ENCODE measurements at regions not wholly inside any gene's neighbourhood (a gene's known extent, or its start where the extent isn't known, plus 50 kb on each side); places are given as distances from the start of the nearest gene placed in this dataset.

GRCh38 chr12:19992311-19992710 is 376.0 kb upstream of the PDE3A start:
- DNase-seq (ENCODE audit: low read depth) (no peak), FAIRE-seq (no peak)
- TF ChIP-seq CTCF (IDR thresholded peaks at IDR 0.05; ENCODE audit: insufficient read depth, low read length, severe bottlenecking) = no peak
- H3K4me3 ChIP-seq (ENCODE audit: low read depth, low read length) = no peak overlapping the region
- H3K27me3 ChIP-seq (ENCODE audit: control insufficient read depth, insufficient read depth, low read length) = no peaks in the 10 kb centered on the region
- H3K36me3 ChIP-seq (ENCODE audit: control insufficient read depth, insufficient read depth, low read length) = no peaks in the 10 kb centered on the region

- FAIRE-seq = no peak
- TF ChIP-seq CTCF (IDR thresholded peaks at IDR 0.05; ENCODE audit: insufficient read depth, low read length, severe bottlenecking) = no peak
Observed at GRCh38 chr12:19994968-19995367, 373.4 kb upstream of the PDE3A start.

GRCh38 chr12:19997656-19998400 is 370.5 kb upstream of the PDE3A start:
- Histone ChIP-seq H3K36me3 (ENCODE audit: control insufficient read depth, insufficient read depth, low read length) (no peaks in the 10 kb centered on the region), H3K4me3 (ENCODE audit: low read depth, low read length) (no peak overlapping the region), H3K27me3 (ENCODE audit: control insufficient read depth, insufficient read depth, low read length) (no peaks in the 10 kb centered on the region)
- FAIRE-seq (no peak), DNase-seq (ENCODE audit: low read depth) (no peak)
- no peak for TF ChIP-seq CTCF (IDR thresholded peaks at IDR 0.05; ENCODE audit: insufficient read depth, low read length, severe bottlenecking)

More at GRCh38 chr12:19994968-19995367, 373.4 kb upstream of the PDE3A start:
- no peak for DNase-seq (ENCODE audit: low read depth)
- no peaks in the 10 kb centered on the region for H3K27me3 ChIP-seq (ENCODE audit: control insufficient read depth, insufficient read depth, low read length)
- H3K36me3 ChIP-seq (ENCODE audit: control insufficient read depth, insufficient read depth, low read length) = no peaks in the 10 kb centered on the region
- no peak overlapping the region for H3K4me3 ChIP-seq (ENCODE audit: low read depth, low read length)

- FAIRE-seq = no peak
Observed at GRCh38 chr12:19998411-19998810, 369.9 kb upstream of the PDE3A start.

GRCh38 chr12:19998961-19999804 is 369.2 kb upstream of the PDE3A start:
- H3K4me3 ChIP-seq (ENCODE audit: low read depth, low read length) = no peak overlapping the region
- H3K27me3 ChIP-seq (ENCODE audit: control insufficient read depth, insufficient read depth, low read length) = no peaks in the 10 kb centered on the region
- no peak for FAIRE-seq
- TF ChIP-seq CTCF (IDR thresholded peaks at IDR 0.05; ENCODE audit: insufficient read depth, low read length, severe bottlenecking) = no peak
- DNase-seq (ENCODE audit: low read depth) = no peak
- no peaks in the 10 kb centered on the region for H3K36me3 ChIP-seq (ENCODE audit: control insufficient read depth, insufficient read depth, low read length)

More at GRCh38 chr12:19998411-19998810, 369.9 kb upstream of the PDE3A start:
- Histone ChIP-seq H3K27me3 (ENCODE audit: control insufficient read depth, insufficient read depth, low read length) (no peaks in the 10 kb centered on the region), H3K36me3 (ENCODE audit: control insufficient read depth, insufficient read depth, low read length) (no peaks in the 10 kb centered on the region), H3K4me3 (ENCODE audit: low read depth, low read length) (no peak overlapping the region)
- DNase-seq (ENCODE audit: low read depth) = no peak
- TF ChIP-seq CTCF (IDR thresholded peaks at IDR 0.05; ENCODE audit: insufficient read depth, low read length, severe bottlenecking) = no peak

Data from bronchial epithelial cell (primary cell).